B cell (primary cell): ENCODE measurements at regions not wholly inside any gene's neighbourhood (a gene's known extent, or its start where the extent isn't known, plus 50 kb on each side); places are given as distances from the start of the nearest gene placed in this dataset.

Experiments
- EZH2 ChIP-seq: IDR thresholded peaks from 2 replicates; pipeline ENCODE4 v1.6.1; 2012; ENCODE audit warnings: borderline replicate concordance, low read depth, mild to moderate bottlenecking, moderate library complexity, low read length; ENCODE audit not compliant: insufficient read depth, poor library complexity, severe bottlenecking
- TF ChIP-seq, protein P1 (sequence below): fragments of 200-600 bp; IDR thresholded peaks from one replicate; pipeline ENCODE4 v1.8.0; 2022; ENCODE audit warnings: antibody characterized with exemption, mild to moderate bottlenecking

DNA sequence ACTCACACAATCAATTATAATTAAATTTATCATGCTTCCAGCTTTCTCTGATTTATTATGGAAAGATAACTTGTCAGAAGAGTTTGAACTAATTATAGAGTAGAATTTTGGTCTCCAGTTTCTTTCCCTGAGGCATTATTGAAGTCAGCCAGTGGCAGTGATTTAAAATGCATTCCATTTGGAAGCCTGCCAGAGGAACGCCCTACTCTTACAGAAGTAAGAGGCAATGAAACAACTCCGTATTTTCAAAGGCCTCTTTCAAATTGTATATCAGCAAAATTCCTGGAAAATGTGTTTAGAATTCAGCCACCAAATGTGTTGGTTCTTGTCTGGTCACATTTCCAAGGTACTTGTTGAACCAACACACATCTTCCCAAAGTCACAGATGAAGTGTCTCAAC is 640.9 kb downstream of the SEMA5A start:
- TF ChIP-seq, protein P1, sequence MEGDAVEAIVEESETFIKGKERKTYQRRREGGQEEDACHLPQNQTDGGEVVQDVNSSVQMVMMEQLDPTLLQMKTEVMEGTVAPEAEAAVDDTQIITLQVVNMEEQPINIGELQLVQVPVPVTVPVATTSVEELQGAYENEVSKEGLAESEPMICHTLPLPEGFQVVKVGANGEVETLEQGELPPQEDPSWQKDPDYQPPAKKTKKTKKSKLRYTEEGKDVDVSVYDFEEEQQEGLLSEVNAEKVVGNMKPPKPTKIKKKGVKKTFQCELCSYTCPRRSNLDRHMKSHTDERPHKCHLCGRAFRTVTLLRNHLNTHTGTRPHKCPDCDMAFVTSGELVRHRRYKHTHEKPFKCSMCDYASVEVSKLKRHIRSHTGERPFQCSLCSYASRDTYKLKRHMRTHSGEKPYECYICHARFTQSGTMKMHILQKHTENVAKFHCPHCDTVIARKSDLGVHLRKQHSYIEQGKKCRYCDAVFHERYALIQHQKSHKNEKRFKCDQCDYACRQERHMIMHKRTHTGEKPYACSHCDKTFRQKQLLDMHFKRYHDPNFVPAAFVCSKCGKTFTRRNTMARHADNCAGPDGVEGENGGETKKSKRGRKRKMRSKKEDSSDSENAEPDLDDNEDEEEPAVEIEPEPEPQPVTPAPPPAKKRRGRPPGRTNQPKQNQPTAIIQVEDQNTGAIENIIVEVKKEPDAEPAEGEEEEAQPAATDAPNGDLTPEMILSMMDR: no peak
- no peak for TF ChIP-seq EZH2
